OCI-LY7 (cell line): ENCODE measurements at regions not wholly inside any gene's neighbourhood (a gene's known extent, or its start where the extent isn't known, plus 50 kb on each side); places are given as distances from the start of the nearest gene placed in this dataset.

ENCODE experiments used
- EZH2phosphoT487 ChIP-seq: fragments of 200-600 bp; sonication (generic); IDR thresholded peaks from 2 replicates; pipeline ENCODE4 v1.6.1; 2018; ENCODE audit warnings: low read depth, borderline replicate concordance, mild to moderate bottlenecking, mixed run types, antibody characterized with exemption, low read length, moderate library complexity, mixed read lengths
- TF ChIP-seq, protein P1 (sequence below): fragments of 200-600 bp; sonication (generic); conservative IDR thresholded peaks from 2 replicates; pipeline ENCODE4 v1.5.1; 2014; ENCODE audit warnings: mild to moderate bottlenecking, antibody characterized with exemption, low read length, moderate library complexity, mixed read lengths

DNA sequence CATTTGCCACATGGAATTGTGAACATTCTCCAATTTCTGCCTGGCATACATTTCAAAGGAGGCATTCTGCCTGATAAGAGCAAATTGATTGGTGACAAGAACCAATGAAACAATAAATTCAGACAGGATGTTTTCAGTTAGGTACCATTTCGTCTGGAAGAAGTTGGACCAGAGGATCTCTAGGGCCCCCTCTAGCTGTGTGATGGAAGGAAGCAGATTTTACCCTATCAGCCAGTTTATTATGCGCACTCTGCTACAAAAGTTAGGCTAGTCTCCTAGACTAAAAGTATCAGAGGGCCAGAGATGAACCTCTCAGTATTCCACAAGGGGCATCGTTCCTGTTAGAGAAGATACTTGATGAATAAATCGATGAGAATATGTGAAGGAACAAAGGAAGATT, 118.0 kb downstream of the BUB3 start:
- TF ChIP-seq, protein P1, sequence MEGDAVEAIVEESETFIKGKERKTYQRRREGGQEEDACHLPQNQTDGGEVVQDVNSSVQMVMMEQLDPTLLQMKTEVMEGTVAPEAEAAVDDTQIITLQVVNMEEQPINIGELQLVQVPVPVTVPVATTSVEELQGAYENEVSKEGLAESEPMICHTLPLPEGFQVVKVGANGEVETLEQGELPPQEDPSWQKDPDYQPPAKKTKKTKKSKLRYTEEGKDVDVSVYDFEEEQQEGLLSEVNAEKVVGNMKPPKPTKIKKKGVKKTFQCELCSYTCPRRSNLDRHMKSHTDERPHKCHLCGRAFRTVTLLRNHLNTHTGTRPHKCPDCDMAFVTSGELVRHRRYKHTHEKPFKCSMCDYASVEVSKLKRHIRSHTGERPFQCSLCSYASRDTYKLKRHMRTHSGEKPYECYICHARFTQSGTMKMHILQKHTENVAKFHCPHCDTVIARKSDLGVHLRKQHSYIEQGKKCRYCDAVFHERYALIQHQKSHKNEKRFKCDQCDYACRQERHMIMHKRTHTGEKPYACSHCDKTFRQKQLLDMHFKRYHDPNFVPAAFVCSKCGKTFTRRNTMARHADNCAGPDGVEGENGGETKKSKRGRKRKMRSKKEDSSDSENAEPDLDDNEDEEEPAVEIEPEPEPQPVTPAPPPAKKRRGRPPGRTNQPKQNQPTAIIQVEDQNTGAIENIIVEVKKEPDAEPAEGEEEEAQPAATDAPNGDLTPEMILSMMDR, result peak; percentile 51
- TF ChIP-seq EZH2phosphoT487, result no peak
